ENCODE measurements at regions not wholly inside any gene's neighbourhood (a gene's known extent, or its start where the extent isn't known, plus 50 kb on each side); places are given as distances from the start of the nearest gene placed in this dataset.
"Not testable (repeated sequence)": the region's sequence is repeated elsewhere in the genome, so short reads cannot be mapped to it uniquely, and the experiment has no call there.

DNA sequence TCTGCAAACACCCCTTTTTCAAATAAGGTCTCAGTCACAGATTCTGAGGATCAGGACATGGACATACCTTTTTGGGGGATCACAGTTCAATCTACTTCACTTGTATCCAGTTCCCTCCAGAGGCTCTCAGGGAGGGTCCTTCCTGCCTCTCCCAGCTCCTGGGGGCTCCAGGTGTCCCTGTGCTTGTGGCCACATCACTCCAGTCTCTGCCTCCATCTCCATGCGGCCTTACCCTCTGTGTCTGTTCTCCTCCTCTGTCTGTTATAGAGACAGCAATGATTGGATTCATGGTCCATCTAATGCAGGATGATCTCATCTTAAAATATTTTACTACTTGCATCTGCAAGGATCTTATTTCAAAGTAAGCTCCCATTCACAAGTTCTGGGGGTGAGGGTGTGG is 269.6 kb downstream of the ASMT start:
- no peak for DNase-seq
- ATAC-seq (ENCODE audit: insufficient read depth, low read depth): no peak
- Histone ChIP-seq H3K27me3 (ENCODE audit: insufficient read depth, low read length, poor library complexity) (no peaks in the 10 kb centered on the region), H3K27ac (ENCODE audit: low read length) (no peak overlapping the region), H2AFZ (ENCODE audit: low read depth, low read length) (no peak overlapping the region), H4K20me1 (ENCODE audit: insufficient read depth, low read length) (no peaks in the 10 kb centered on the region), H3K4me3 (ENCODE audit: low read depth in 1 of 2, low read length in 2 of 2) (no peak overlapping the region), H3K36me3 (ENCODE audit: insufficient read depth, low read length) (no peaks in the 10 kb centered on the region), H3K4me1 (ENCODE audit: insufficient read depth, low read length) (no peaks in the 10 kb centered on the region), H3K9me3 (ENCODE audit: insufficient read depth, low read length, severe bottlenecking) (no peaks in the 10 kb centered on the region), H3K4me2 (ENCODE audit: insufficient read depth, low read length) (no peak overlapping the region), H3K79me2 (ENCODE audit: insufficient read depth, low read length) (no peaks in the 10 kb centered on the region), H3K9ac (ENCODE audit: low read depth, low read length) (no peak overlapping the region)
- no peak for TF ChIP-seq EZH2 (IDR thresholded peaks at IDR 0.05; ENCODE audit: borderline replicate concordance, low read depth, low read length, severe bottlenecking)
- TF ChIP-seq, protein P1, sequence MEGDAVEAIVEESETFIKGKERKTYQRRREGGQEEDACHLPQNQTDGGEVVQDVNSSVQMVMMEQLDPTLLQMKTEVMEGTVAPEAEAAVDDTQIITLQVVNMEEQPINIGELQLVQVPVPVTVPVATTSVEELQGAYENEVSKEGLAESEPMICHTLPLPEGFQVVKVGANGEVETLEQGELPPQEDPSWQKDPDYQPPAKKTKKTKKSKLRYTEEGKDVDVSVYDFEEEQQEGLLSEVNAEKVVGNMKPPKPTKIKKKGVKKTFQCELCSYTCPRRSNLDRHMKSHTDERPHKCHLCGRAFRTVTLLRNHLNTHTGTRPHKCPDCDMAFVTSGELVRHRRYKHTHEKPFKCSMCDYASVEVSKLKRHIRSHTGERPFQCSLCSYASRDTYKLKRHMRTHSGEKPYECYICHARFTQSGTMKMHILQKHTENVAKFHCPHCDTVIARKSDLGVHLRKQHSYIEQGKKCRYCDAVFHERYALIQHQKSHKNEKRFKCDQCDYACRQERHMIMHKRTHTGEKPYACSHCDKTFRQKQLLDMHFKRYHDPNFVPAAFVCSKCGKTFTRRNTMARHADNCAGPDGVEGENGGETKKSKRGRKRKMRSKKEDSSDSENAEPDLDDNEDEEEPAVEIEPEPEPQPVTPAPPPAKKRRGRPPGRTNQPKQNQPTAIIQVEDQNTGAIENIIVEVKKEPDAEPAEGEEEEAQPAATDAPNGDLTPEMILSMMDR (IDR thresholded peaks at IDR 0.05; ENCODE audit: borderline replicate concordance, extremely low read depth, low read length, poor library complexity, severe bottlenecking): no peak

DNA sequence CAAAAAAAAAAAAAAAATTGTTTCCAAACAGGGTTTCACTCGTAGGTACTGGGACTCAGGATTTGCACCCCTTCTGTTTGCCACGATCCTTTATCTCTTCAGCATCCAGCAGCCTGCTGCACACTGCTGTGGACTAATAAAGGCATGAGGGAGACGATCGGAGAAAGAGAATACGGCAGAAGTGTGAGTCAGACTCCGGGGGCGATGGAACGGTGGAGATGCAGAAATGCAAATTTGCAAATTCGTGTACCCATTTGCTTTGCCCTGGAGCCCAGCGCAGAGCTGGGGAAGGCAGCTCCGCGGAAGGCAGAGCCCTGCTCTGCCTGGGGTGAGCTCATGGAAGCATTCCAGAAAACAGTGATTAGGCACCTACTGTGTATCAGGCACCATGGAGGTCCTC is 270.3 kb downstream of the ASMT start:
- ATAC-seq (ENCODE audit: insufficient read depth, low read depth): no peak

DNA sequence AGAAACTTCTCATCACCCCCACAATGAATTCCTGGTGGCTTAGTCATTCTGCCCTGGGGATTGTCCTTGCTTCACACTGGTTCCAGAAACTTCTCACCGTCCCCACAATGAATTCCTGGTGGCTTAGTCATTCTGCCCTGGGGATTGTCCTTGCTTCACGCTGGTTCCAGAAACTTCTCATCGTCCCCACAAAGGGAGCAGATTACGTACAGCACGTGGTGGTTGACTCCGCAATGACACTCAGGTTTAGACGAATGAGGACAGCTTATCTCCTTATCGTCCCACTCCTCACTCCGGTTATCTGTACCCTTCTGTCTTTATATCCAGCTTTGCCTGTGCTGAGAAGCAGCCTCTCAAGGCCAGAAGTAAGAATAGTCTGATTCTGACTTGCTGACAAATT is 273.4 kb downstream of the ASMT start:
- H3K9ac ChIP-seq (ENCODE audit: low read depth, low read length); H4K20me1 ChIP-seq (ENCODE audit: insufficient read depth, low read length); H3K9me3 ChIP-seq (ENCODE audit: insufficient read depth, low read length, severe bottlenecking); H3K4me2 ChIP-seq (ENCODE audit: insufficient read depth, low read length); ATAC-seq (ENCODE audit: insufficient read depth, low read depth); H2AFZ ChIP-seq (ENCODE audit: low read depth, low read length); DNase-seq; H3K27ac ChIP-seq (ENCODE audit: low read length); H3K4me3 ChIP-seq (ENCODE audit: low read depth in 1 of 2, low read length in 2 of 2); H3K79me2 ChIP-seq (ENCODE audit: insufficient read depth, low read length); H3K4me1 ChIP-seq (ENCODE audit: insufficient read depth, low read length); H3K27me3 ChIP-seq (ENCODE audit: insufficient read depth, low read length, poor library complexity); H3K36me3 ChIP-seq (ENCODE audit: insufficient read depth, low read length): not testable (repeated sequence)

More for the DNA sequence above, 270.3 kb downstream of the ASMT start:
- Histone ChIP-seq H3K79me2 (ENCODE audit: insufficient read depth, low read length) (no peaks in the 10 kb centered on the region), H3K27ac (ENCODE audit: low read length) (no peak overlapping the region), H3K4me3 (ENCODE audit: low read depth in 1 of 2, low read length in 2 of 2) (no peak overlapping the region), H3K4me2 (ENCODE audit: insufficient read depth, low read length) (no peak overlapping the region), H3K27me3 (ENCODE audit: insufficient read depth, low read length, poor library complexity) (no peaks in the 10 kb centered on the region), H2AFZ (ENCODE audit: low read depth, low read length) (no peak overlapping the region), H3K9me3 (ENCODE audit: insufficient read depth, low read length, severe bottlenecking) (no peaks in the 10 kb centered on the region), H3K4me1 (ENCODE audit: insufficient read depth, low read length) (no peaks in the 10 kb centered on the region), H4K20me1 (ENCODE audit: insufficient read depth, low read length) (no peaks in the 10 kb centered on the region), H3K36me3 (ENCODE audit: insufficient read depth, low read length) (no peaks in the 10 kb centered on the region), H3K9ac (ENCODE audit: low read depth, low read length) (no peak overlapping the region)
- no peak for DNase-seq
- TF ChIP-seq EZH2 (IDR thresholded peaks at IDR 0.05; ENCODE audit: borderline replicate concordance, low read depth, low read length, severe bottlenecking): no peak
- TF ChIP-seq, protein P1 (IDR thresholded peaks at IDR 0.05; ENCODE audit: borderline replicate concordance, extremely low read depth, low read length, poor library complexity, severe bottlenecking): no peak

DNA sequence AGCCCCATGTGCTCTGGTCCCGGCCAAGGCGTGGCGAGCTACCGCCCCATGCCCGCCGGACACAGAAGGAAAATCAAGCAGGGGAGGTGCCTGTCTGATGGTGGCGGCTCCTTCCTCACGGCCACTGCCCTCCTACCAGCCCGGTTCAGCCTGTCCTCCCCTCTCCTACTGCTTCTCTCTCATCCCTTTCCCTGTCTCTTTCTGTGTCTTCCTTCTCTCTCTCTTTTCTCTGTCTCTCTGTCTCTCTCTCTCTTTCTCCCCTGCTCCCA is 279.1 kb downstream of the ASMT start:
- Histone ChIP-seq H3K4me2 (ENCODE audit: insufficient read depth, low read length) (no peak overlapping the region), H2AFZ (ENCODE audit: low read depth, low read length) (no peak overlapping the region), H3K9ac (ENCODE audit: low read depth, low read length) (no peak overlapping the region), H3K27me3 (ENCODE audit: insufficient read depth, low read length, poor library complexity) (no peaks in the 10 kb centered on the region), H3K79me2 (ENCODE audit: insufficient read depth, low read length) (no peaks in the 10 kb centered on the region), H3K27ac (ENCODE audit: low read length) (no peak overlapping the region), H3K9me3 (ENCODE audit: insufficient read depth, low read length, severe bottlenecking) (no peaks in the 10 kb centered on the region), H3K4me3 (ENCODE audit: low read depth in 1 of 2, low read length in 2 of 2) (no peak overlapping the region), H3K36me3 (ENCODE audit: insufficient read depth, low read length) (no peaks in the 10 kb centered on the region), H4K20me1 (ENCODE audit: insufficient read depth, low read length) (no peaks in the 10 kb centered on the region), H3K4me1 (ENCODE audit: insufficient read depth, low read length) (no peaks in the 10 kb centered on the region)
- no peak for TF ChIP-seq EZH2 (IDR thresholded peaks at IDR 0.05; ENCODE audit: borderline replicate concordance, low read depth, low read length, severe bottlenecking)
- ATAC-seq (ENCODE audit: insufficient read depth, low read depth): no peak
- no peak for DNase-seq
